ENCODE measurements at regions not wholly inside any gene's neighbourhood (a gene's known extent, or its start where the extent isn't known, plus 50 kb on each side); places are given as distances from the start of the nearest gene placed in this dataset.

DNA sequence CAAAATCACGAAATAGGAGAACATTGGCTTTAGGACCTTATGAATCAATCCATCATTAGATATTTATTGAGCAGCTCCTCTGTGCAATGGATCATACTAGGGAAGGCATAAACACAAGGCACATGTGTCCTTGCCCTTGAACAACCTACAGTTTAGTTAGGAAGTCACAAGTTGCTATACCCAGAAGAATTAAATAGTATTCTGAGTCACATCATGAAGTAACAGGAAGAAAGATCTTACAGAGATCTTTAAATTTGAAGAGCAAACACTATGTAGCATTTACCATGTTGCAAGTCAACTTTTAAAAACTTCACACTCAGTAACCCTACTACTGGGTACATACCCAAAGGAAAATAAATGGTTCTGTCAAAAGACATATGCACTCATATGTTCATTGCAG is 355.2 kb upstream of the SLC14A2 start:
- H2AFZ ChIP-seq (ENCODE audit: low read depth, low read length, poor library complexity, severe bottlenecking): no peak overlapping the region
- H3K27me3 ChIP-seq (ENCODE audit: insufficient read depth, low read length): no peaks in the 10 kb centered on the region
- no peaks in the 10 kb centered on the region for H4K20me1 ChIP-seq (ENCODE audit: insufficient read depth)
- no TSS peak for BruUV-seq (replicated peaks)
- intact Hi-C loops (cut with micrococcal nuclease): no loop called here
- no peaks in the 10 kb centered on the region for H3K79me2 ChIP-seq (ENCODE audit: insufficient read depth, low read length)
- H3K9me3 ChIP-seq (ENCODE audit: control insufficient read depth in 1 of 2, insufficient read depth in 1 of 2, low read depth in 1 of 2, low read length in 2 of 2): peaks cover 0 to 16% of the 10 kb centered on the region in 2 experiments; a peak in 2 of 4 replicates
- POLR2A ChIA-PET: no interaction called here
- ATAC-seq (no peak), DNase-seq (ENCODE audit: low read depth, low spot score) (no peak)
- CTCF ChIA-PET: no interaction called here
- no peak for TF ChIP-seq SIN3A (IDR thresholded peaks at IDR 0.05; ENCODE audit: low read depth)
- no peak for TF ChIP-seq EZH2phosphoT487 (IDR thresholded peaks at IDR 0.05; ENCODE audit: borderline replicate concordance)
- TF ChIP-seq FOSL1 (IDR thresholded peaks at IDR 0.05; ENCODE audit: low read depth): no peak
- TF ChIP-seq ZFX (IDR thresholded peaks at IDR 0.05): no peak
- no peak for TF ChIP-seq ELF1 (IDR thresholded peaks at IDR 0.05; ENCODE audit: borderline replicate concordance, low read depth)
- TF ChIP-seq POLR2AphosphoS5 (IDR thresholded peaks at IDR 0.05; ENCODE audit: low read depth, low read length): no peak
- no peak for TF ChIP-seq CBX3 (IDR thresholded peaks at IDR 0.05; ENCODE audit: low read depth)
- TF ChIP-seq CTCF (IDR thresholded peaks at IDR 0.05 in 2 of 3, conservative IDR thresholded peaks at IDR 0.05 in 1 of 3; ENCODE audit: borderline replicate concordance in 1 of 3, insufficient read depth in 1 of 3, low read depth in 2 of 3, low read length in 2 of 3): no peak
- no peak for TF ChIP-seq EZH2 (IDR thresholded peaks at IDR 0.05)
- TF ChIP-seq, protein P1, sequence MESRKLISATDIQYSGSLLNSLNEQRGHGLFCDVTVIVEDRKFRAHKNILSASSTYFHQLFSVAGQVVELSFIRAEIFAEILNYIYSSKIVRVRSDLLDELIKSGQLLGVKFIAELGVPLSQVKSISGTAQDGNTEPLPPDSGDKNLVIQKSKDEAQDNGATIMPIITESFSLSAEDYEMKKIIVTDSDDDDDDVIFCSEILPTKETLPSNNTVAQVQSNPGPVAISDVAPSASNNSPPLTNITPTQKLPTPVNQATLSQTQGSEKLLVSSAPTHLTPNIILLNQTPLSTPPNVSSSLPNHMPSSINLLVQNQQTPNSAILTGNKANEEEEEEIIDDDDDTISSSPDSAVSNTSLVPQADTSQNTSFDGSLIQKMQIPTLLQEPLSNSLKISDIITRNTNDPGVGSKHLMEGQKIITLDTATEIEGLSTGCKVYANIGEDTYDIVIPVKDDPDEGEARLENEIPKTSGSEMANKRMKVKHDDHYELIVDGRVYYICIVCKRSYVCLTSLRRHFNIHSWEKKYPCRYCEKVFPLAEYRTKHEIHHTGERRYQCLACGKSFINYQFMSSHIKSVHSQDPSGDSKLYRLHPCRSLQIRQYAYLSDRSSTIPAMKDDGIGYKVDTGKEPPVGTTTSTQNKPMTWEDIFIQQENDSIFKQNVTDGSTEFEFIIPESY (IDR thresholded peaks at IDR 0.05; ENCODE audit: extremely low read depth, insufficient replicate concordance, low read length): no peak
- no peak for TF ChIP-seq CEBPB (IDR thresholded peaks at IDR 0.05; ENCODE audit: low read depth)
- TF ChIP-seq RAD21 (IDR thresholded peaks at IDR 0.05; ENCODE audit: low read depth): no peak
- TF ChIP-seq MAX (IDR thresholded peaks at IDR 0.05): no peak
- no peak for TF ChIP-seq TCF7L2 (IDR thresholded peaks at IDR 0.05; ENCODE audit: borderline replicate concordance, extremely low read depth, insufficient read depth, insufficient read length)
- no peak overlapping the region for H3K9ac ChIP-seq (ENCODE audit: low read length)
- H3K36me3 ChIP-seq (ENCODE audit: control insufficient read depth in 1 of 2, insufficient read depth in 2 of 2, low read length in 2 of 2): no peaks in the 10 kb centered on the region
- RAD21 ChIA-PET (ENCODE audit: low non-redundant PET in 1 of 2, low total read pairs in 2 of 2, uncharacterized antibody in 2 of 2, unreplicated experiment in 2 of 2): no interaction called here
- H3K4me1 ChIP-seq (ENCODE audit: control insufficient read depth in 1 of 2, insufficient read depth in 2 of 2, low read length in 2 of 2): no peaks in the 10 kb centered on the region
- H3K9me2 ChIP-seq (ENCODE audit: insufficient read depth): no peaks in the 10 kb centered on the region
- H3K27ac ChIP-seq (ENCODE audit: low read depth, low read length): no peak overlapping the region
- no peak overlapping the region for H3K4me3 ChIP-seq (replicated peaks in 1 of 2; ENCODE audit: low read depth in 1 of 2, low read length in 2 of 2)
- no peak overlapping the region for H3K4me2 ChIP-seq (ENCODE audit: low read length)
